ENCODE measurements at regions not wholly inside any gene's neighbourhood (a gene's known extent, or its start where the extent isn't known, plus 50 kb on each side); places are given as distances from the start of the nearest gene placed in this dataset.
A peak's percentile ranks its signal among the peaks of the same experiment; 100 is the strongest.

DNA sequence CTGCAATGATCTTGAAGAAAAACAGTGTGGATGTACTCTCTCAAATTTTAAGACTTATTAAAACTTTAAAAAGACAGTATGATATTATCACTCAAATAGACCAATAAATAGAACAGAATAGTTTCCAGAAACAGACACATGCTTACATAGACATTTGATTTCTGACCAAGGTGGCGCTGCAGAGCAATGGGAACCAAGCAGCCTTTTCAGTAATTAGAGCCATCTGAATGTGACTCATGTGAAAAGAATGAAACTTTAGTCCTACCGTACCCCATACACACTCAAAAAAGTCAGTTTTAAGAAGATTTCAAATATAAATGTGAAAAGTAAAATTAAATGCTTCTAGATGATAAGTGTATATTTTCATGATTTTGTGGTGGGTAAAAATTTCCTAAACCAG is 74.2 kb upstream of the MS4A8 start:
- TF ChIP-seq, protein P1, sequence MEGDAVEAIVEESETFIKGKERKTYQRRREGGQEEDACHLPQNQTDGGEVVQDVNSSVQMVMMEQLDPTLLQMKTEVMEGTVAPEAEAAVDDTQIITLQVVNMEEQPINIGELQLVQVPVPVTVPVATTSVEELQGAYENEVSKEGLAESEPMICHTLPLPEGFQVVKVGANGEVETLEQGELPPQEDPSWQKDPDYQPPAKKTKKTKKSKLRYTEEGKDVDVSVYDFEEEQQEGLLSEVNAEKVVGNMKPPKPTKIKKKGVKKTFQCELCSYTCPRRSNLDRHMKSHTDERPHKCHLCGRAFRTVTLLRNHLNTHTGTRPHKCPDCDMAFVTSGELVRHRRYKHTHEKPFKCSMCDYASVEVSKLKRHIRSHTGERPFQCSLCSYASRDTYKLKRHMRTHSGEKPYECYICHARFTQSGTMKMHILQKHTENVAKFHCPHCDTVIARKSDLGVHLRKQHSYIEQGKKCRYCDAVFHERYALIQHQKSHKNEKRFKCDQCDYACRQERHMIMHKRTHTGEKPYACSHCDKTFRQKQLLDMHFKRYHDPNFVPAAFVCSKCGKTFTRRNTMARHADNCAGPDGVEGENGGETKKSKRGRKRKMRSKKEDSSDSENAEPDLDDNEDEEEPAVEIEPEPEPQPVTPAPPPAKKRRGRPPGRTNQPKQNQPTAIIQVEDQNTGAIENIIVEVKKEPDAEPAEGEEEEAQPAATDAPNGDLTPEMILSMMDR (IDR thresholded peaks at IDR 0.05; ENCODE audit: insufficient read depth, missing control alignments) = peak; percentile 20
- no peak for DNase-seq (ENCODE audit: insufficient read length, low spot score)
- FAIRE-seq = no peak

- TF ChIP-seq, protein P1 (IDR thresholded peaks at IDR 0.05; ENCODE audit: insufficient read depth, missing control alignments) = no peak
- FAIRE-seq (no peak), DNase-seq (ENCODE audit: insufficient read length, low spot score) (no peak)
Observed at GRCh38 chr11:60629399-60629798, 70.0 kb upstream of the MS4A8 start.

GRCh38 chr11:60631944-60632343 is 67.5 kb upstream of the MS4A8 start:
- FAIRE-seq (no peak), DNase-seq (ENCODE audit: insufficient read length, low spot score) (no peak)
- TF ChIP-seq, protein P1 (IDR thresholded peaks at IDR 0.05; ENCODE audit: insufficient read depth, missing control alignments) = no peak

- FAIRE-seq (no peak), DNase-seq (ENCODE audit: insufficient read length, low spot score) (no peak)
- TF ChIP-seq, protein P1 (IDR thresholded peaks at IDR 0.05; ENCODE audit: insufficient read depth, missing control alignments) = no peak
Observed at GRCh38 chr11:60633645-60634044, 65.8 kb upstream of the MS4A8 start.

DNA sequence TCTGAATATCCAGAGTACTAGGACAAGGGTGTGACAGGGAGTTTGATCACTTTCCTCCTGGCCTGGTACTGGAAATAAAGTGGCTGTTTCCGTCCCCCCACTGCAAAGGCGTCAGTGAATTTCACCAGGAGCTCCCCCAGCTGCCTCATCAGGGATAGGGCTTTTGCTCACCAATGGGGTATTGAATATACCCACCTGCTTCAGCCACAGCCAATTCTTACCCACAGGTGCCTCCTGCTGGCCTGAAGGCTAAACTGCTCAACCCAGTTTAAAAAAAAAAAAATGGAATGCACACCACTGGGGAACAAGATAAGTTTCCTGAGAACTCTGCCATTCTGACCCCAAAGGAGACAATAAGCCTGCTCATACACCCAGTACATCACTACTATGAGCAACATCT is 65.3 kb upstream of the MS4A8 start:
- TF ChIP-seq, protein P1 (IDR thresholded peaks at IDR 0.05; ENCODE audit: insufficient read depth, missing control alignments) = peak; percentile 45
- FAIRE-seq = no peak
- DNase-seq (ENCODE audit: insufficient read length, low spot score) = no peak

- DNase-seq (ENCODE audit: insufficient read length, low spot score) (no peak), FAIRE-seq (no peak)
- TF ChIP-seq, protein P1 (IDR thresholded peaks at IDR 0.05; ENCODE audit: insufficient read depth, missing control alignments) = no peak
Observed at GRCh38 chr11:60641940-60642339, 57.5 kb upstream of the MS4A8 start.

- TF ChIP-seq, protein P1 (IDR thresholded peaks at IDR 0.05; ENCODE audit: insufficient read depth, missing control alignments) = no peak
- FAIRE-seq = no peak
- DNase-seq (ENCODE audit: insufficient read length, low spot score) = no peak
Observed at GRCh38 chr11:60647087-60647486, 52.3 kb upstream of the MS4A8 start.
